ENCODE measurements at regions not wholly inside any gene's neighbourhood (a gene's known extent, or its start where the extent isn't known, plus 50 kb on each side); places are given as distances from the start of the nearest gene placed in this dataset.

- TF ChIP-seq CTCF (IDR thresholded peaks at IDR 0.05; ENCODE audit: insufficient read depth, low read length), result no peak
- TF ChIP-seq POLR2AphosphoS5 (IDR thresholded peaks at IDR 0.05; ENCODE audit: low read depth), result no peak
- TF ChIP-seq REST (IDR thresholded peaks at IDR 0.05; ENCODE audit: insufficient replicate concordance, low read depth), result no peak
Measured at GRCh38 chr1:87880764-87881163, 552.1 kb downstream of the LMO4 start.

All from HL-60 (cell line).